Panc1 (cell line): ENCODE measurements at regions not wholly inside any gene's neighbourhood (a gene's known extent, or its start where the extent isn't known, plus 50 kb on each side); places are given as distances from the start of the nearest gene placed in this dataset.

Experiments used
- ATAC-seq: fragments of 200-7000 bp; cut with Tn5 transposase; 2 replicates; pipeline ENCODE4 v1.9.1; 2020; ENCODE audit warnings: mild to moderate bottlenecking, moderate library complexity
- BruUV-seq: library from RNA; stranded (reverse); fragments of 400-500 nt; replicated peaks from 2 replicates; lab custom pipeline; 2021; lab: Mats Ljungman, UMichigan
- CTCF ChIA-PET: fragments of 300-600 bp; sonication (Branson Sonifier 250); formaldehyde crosslinking; loops from one replicate; lab custom pipeline; 2022; ENCODE audit warnings: antibody characterized with exemption; lab: Charles Lee
- POLR2A ChIA-PET: fragments of 300-600 bp; sonication (Branson Sonifier 250); formaldehyde crosslinking; loops from one replicate; lab custom pipeline; 2022; ENCODE audit warnings: antibody characterized with exemption; lab: Charles Lee
- DNase-seq: peaks from one replicate; pipeline ENCODE4 v3.0.0-alpha.2; 2010; ENCODE audit warnings: low read depth, low spot score
- H3K27ac ChIP-seq: 2 replicates; pipeline ENCODE4 v1.5.1; 2011; ENCODE audit warnings: mild to moderate bottlenecking, low read length, inconsistent platforms
- H3K27me3 ChIP-seq: fragments of 200-500 bp; sonication (Bioruptor generic); 2 replicates; pipeline ENCODE4 v1.6.0; 2014; ENCODE audit warnings: low read length, inconsistent platforms; ENCODE audit not compliant: control insufficient read depth, insufficient read depth
- H3K36me3 ChIP-seq: fragments of 200-500 bp; sonication (Bioruptor generic); 2 replicates; pipeline ENCODE4 v1.5.1; 2014; ENCODE audit warnings: inconsistent platforms, mild to moderate bottlenecking, low read length, moderate library complexity; ENCODE audit not compliant: control insufficient read depth, insufficient read depth
- H3K4me1 ChIP-seq: 2 replicates; pipeline ENCODE4 v1.5.1; 2011; ENCODE audit warnings: inconsistent platforms, mild to moderate bottlenecking, low read length, moderate library complexity; ENCODE audit not compliant: control insufficient read depth, insufficient read depth
- H3K4me3 ChIP-seq, 2 experiments: 2 replicates each; pipeline ENCODE4 v1.5.1; 2011 to 2012; ENCODE audit warnings: low read depth in 2 of 2, low read length in 2 of 2, mild to moderate bottlenecking in 2 of 2, inconsistent platforms in 1 of 2, moderate library complexity in 1 of 2
- H3K9me3 ChIP-seq: fragments of 200-500 bp; sonication (Bioruptor generic); 2 replicates; pipeline ENCODE4 v1.5.1; 2014; ENCODE audit warnings: low read depth, mild to moderate bottlenecking, inconsistent platforms, low read length, moderate library complexity; ENCODE audit not compliant: control insufficient read depth, insufficient read depth
- POLR2AphosphoS5 ChIP-seq: IDR thresholded peaks from 2 replicates; pipeline ENCODE4 v1.6.1; 2012; ENCODE audit warnings: mild to moderate bottlenecking, low read depth, low read length, moderate library complexity
- SIN3A ChIP-seq: IDR thresholded peaks from 2 replicates; pipeline ENCODE4 v1.6.1; 2012; ENCODE audit warnings: low read depth, mild to moderate bottlenecking, low read length, moderate library complexity, borderline replicate concordance; ENCODE audit not compliant: insufficient read depth
- TCF7L2 ChIP-seq: IDR thresholded peaks from 2 replicates; pipeline ENCODE4 v1.6.1; 2011; ENCODE audit warnings: mild to moderate bottlenecking, low read depth, low read length, inconsistent platforms
- in situ Hi-C: cut with HindIII; loops from 2 replicates; pipeline ENCODE4 v1.10.0; 2016; ENCODE audit warnings: low sequenced_read_pairs, low pct_unique_long_range_greater_than_20kb
- intact Hi-C: fragments of 100-400 bp; cut with micrococcal nuclease; formaldehyde crosslinking; loops from one replicate; pipeline ENCODE4 v1.10.0; 2022; ENCODE audit not compliant: unreplicated experiment
- TF ChIP-seq, protein P1 (sequence below), 2 experiments: IDR thresholded peaks; 2 replicates each; pipeline ENCODE4 v1.6.1; 2011 to 2012; ENCODE audit warnings: low read depth in 2 of 2, control low read depth in 1 of 2, low read length in 1 of 2, mild to moderate bottlenecking in 1 of 2, moderate library complexity in 1 of 2; ENCODE audit not compliant: insufficient read depth in 1 of 2
- TF ChIP-seq, protein P2 (sequence below): fragments of 450-650 bp; IDR thresholded peaks from 2 replicates; pipeline ENCODE4 v1.5.1; 2017; ENCODE audit warnings: mild to moderate bottlenecking

DNA sequence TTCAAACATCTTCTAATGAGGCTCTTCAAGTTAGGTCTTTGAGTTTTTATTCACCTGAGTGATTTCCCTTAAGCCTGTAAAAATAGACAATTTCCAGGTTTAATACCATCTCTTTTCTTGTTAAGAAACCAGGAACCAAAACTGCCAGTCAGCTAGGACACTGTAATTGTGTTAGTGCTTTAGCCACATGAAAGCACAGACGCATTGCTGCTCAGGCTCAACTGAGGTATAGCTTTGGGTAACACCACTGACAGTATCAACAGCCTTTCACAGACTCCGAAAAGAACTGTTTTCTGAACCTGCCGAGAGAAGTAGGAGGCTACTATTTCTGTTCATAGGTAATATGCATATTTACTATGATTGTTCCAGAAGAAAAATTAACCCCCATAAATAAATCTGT, 768.7 kb downstream of the ETS1 start:
- POLR2A ChIA-PET = no interaction called here

DNA sequence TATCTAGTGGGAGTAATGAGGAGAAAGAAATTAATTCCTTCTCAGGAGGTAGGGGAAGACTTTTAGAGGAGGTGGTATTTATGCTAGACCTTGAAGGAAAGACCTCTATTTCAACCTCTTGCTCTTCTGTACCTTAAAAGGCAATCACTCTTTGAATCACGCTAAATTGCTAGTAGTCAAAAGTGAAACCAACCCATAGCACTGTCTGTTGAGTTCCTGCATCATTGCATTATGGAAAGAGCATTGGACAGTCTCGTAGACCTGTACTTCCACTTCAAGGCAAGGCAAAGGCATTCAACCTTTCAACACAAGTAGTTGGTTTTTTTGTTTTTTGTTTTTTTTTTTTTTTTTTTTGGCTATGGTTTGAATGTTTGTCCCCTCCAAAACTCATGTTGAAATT, 770.4 kb downstream of the ETS1 start:
- ChIA-PET POLR2A (no interaction called here), CTCF (interaction anchor here (0.6 kb wide), 1 partner anchor 1069 kb away, joined by 3 read pairs; no protein-coding TSS in a partner anchor)
- H3K9me3 ChIP-seq = no peaks in the 10 kb centered on the region
- BruUV-seq = no TSS peak
- no peak overlapping the region for H3K4me3 ChIP-seq
- no peaks in the 10 kb centered on the region for H3K4me1 ChIP-seq
- H3K36me3 ChIP-seq = no peaks in the 10 kb centered on the region
- H3K27me3 ChIP-seq = no peaks in the 10 kb centered on the region
- ATAC-seq (no peak), DNase-seq (no peak)
- TF ChIP-seq TCF7L2 (no peak), POLR2AphosphoS5 (no peak), SIN3A (no peak)
- TF ChIP-seq, protein P1, sequence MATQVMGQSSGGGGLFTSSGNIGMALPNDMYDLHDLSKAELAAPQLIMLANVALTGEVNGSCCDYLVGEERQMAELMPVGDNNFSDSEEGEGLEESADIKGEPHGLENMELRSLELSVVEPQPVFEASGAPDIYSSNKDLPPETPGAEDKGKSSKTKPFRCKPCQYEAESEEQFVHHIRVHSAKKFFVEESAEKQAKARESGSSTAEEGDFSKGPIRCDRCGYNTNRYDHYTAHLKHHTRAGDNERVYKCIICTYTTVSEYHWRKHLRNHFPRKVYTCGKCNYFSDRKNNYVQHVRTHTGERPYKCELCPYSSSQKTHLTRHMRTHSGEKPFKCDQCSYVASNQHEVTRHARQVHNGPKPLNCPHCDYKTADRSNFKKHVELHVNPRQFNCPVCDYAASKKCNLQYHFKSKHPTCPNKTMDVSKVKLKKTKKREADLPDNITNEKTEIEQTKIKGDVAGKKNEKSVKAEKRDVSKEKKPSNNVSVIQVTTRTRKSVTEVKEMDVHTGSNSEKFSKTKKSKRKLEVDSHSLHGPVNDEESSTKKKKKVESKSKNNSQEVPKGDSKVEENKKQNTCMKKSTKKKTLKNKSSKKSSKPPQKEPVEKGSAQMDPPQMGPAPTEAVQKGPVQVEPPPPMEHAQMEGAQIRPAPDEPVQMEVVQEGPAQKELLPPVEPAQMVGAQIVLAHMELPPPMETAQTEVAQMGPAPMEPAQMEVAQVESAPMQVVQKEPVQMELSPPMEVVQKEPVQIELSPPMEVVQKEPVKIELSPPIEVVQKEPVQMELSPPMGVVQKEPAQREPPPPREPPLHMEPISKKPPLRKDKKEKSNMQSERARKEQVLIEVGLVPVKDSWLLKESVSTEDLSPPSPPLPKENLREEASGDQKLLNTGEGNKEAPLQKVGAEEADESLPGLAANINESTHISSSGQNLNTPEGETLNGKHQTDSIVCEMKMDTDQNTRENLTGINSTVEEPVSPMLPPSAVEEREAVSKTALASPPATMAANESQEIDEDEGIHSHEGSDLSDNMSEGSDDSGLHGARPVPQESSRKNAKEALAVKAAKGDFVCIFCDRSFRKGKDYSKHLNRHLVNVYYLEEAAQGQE (IDR thresholded peaks at IDR 0.05; ENCODE audit: insufficient read depth in 1 of 2, low read depth in 2 of 2, low read length in 1 of 2) = no peak
- TF ChIP-seq, protein P2, sequence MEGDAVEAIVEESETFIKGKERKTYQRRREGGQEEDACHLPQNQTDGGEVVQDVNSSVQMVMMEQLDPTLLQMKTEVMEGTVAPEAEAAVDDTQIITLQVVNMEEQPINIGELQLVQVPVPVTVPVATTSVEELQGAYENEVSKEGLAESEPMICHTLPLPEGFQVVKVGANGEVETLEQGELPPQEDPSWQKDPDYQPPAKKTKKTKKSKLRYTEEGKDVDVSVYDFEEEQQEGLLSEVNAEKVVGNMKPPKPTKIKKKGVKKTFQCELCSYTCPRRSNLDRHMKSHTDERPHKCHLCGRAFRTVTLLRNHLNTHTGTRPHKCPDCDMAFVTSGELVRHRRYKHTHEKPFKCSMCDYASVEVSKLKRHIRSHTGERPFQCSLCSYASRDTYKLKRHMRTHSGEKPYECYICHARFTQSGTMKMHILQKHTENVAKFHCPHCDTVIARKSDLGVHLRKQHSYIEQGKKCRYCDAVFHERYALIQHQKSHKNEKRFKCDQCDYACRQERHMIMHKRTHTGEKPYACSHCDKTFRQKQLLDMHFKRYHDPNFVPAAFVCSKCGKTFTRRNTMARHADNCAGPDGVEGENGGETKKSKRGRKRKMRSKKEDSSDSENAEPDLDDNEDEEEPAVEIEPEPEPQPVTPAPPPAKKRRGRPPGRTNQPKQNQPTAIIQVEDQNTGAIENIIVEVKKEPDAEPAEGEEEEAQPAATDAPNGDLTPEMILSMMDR = no peak
- intact Hi-C loops (no loop called here), in situ Hi-C loops (no loop called here)
- no peak overlapping the region for H3K27ac ChIP-seq

More for the DNA sequence above, 768.7 kb downstream of the ETS1 start:
- Histone ChIP-seq H3K27me3 (no peaks in the 10 kb centered on the region), H3K27ac (no peak overlapping the region), H3K9me3 (no peaks in the 10 kb centered on the region; the same call in 1 of the 2 replicates), H3K36me3 (no peaks in the 10 kb centered on the region), H3K4me1 (no peaks in the 10 kb centered on the region), H3K4me3 (no peak overlapping the region)
- no peak for ATAC-seq
- DNase-seq = no peak
- in situ Hi-C loops (no loop called here), intact Hi-C loops (no loop called here)
- CTCF ChIA-PET = no interaction called here
- TF ChIP-seq, protein P2 = no peak
- TF ChIP-seq, protein P1 (IDR thresholded peaks at IDR 0.05; ENCODE audit: insufficient read depth in 1 of 2, low read depth in 2 of 2, low read length in 1 of 2) = no peak
- TF ChIP-seq POLR2AphosphoS5 (no peak), SIN3A (no peak), TCF7L2 (no peak)
- no TSS peak for BruUV-seq
